ENCODE measurements at regions not wholly inside any gene's neighbourhood (a gene's known extent, or its start where the extent isn't known, plus 50 kb on each side); places are given as distances from the start of the nearest gene placed in this dataset.

DNA sequence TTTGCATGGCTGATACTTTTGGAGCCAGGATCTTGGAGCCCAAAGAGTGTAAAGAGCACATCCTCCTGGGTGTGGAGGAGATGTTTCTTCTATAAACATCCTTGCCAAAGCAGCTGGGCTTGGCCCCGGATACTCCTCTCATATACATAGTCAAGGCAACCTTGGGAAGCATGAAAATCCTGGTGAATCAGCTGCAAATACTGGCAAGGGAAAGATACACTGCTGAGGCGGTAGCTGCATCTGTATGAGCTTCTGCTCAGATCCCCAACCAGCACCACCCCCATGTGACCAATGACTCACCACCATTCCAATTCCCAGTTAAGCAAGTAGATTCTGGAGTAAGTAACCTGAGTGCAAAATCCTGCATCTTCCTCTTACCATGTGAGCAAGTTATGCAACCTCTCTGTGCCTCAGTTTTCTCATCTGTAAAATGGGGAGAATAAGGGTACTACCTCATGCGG lies 567.4 kb downstream of the MED13L start:
- H3K27ac ChIP-seq, result peak overlapping the region; percentile 44
- 69% methylated on average over 3 of the region's 3 CpGs for WGBS (ENCODE audit: low lambda C conversion rate, missing lambda C conversion rate)
- H3K9me2 ChIP-seq (replicated peaks; ENCODE audit: insufficient read depth), result no peaks in the 10 kb centered on the region
- no peaks in the 10 kb centered on the region for H3K9me3 ChIP-seq (ENCODE audit: low read depth)
- no peaks in the 10 kb centered on the region for H3K4me1 ChIP-seq (ENCODE audit: insufficient read depth)
- H3K27me3 ChIP-seq, result no peaks in the 10 kb centered on the region
- H2AFZ ChIP-seq, result no peak overlapping the region
- TF ChIP-seq EZH2 (IDR thresholded peaks at IDR 0.05; ENCODE audit: borderline replicate concordance) (no peak), EZH2phosphoT487 (IDR thresholded peaks at IDR 0.05; ENCODE audit: low read depth, severe bottlenecking, unreplicated experiment) (no peak)
- TF ChIP-seq, protein P1, sequence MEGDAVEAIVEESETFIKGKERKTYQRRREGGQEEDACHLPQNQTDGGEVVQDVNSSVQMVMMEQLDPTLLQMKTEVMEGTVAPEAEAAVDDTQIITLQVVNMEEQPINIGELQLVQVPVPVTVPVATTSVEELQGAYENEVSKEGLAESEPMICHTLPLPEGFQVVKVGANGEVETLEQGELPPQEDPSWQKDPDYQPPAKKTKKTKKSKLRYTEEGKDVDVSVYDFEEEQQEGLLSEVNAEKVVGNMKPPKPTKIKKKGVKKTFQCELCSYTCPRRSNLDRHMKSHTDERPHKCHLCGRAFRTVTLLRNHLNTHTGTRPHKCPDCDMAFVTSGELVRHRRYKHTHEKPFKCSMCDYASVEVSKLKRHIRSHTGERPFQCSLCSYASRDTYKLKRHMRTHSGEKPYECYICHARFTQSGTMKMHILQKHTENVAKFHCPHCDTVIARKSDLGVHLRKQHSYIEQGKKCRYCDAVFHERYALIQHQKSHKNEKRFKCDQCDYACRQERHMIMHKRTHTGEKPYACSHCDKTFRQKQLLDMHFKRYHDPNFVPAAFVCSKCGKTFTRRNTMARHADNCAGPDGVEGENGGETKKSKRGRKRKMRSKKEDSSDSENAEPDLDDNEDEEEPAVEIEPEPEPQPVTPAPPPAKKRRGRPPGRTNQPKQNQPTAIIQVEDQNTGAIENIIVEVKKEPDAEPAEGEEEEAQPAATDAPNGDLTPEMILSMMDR (IDR thresholded peaks at IDR 0.05; ENCODE audit: poor library complexity), result no peak
- no peaks in the 10 kb centered on the region for H3K36me3 ChIP-seq (replicated peaks; ENCODE audit: insufficient read depth, low read depth)
- DNase-seq (ENCODE audit: low spot score), result peak; percentile 37
- no peak overlapping the region for H3K4me2 ChIP-seq
- no peaks in the 10 kb centered on the region for H4K20me1 ChIP-seq (ENCODE audit: insufficient read depth, poor library complexity, severe bottlenecking)
- no peak overlapping the region for H3K4me3 ChIP-seq
- H3K79me2 ChIP-seq, result no peaks in the 10 kb centered on the region

DNA sequence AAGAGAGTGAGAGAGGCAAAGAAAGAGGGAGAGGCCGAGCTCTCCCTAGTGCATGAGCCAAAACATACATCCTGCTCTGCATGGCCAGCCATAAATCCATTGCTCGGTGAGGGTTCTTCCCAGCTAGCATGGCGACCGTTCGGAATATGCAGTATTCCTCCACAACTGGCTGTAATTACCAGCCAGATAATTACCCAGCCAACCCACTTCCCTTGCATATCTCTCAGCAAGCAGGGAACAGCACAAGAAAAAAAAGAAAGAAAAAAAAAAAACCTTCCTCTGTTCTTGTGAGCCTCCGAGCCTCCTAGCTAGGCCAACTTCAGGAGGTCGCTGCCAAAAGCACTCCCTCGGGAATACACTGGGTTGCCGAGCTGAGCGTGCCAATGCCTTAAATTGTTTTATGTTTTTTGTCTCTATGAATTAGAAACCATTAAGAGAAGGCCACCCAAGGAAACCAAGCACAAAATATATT lies 567.9 kb downstream of the MED13L start:
- no peak overlapping the region for H2AFZ ChIP-seq
- H3K36me3 ChIP-seq (replicated peaks; ENCODE audit: insufficient read depth, low read depth), result no peaks in the 10 kb centered on the region
- H3K79me2 ChIP-seq, result no peaks in the 10 kb centered on the region
- no peak overlapping the region for H3K4me3 ChIP-seq
- H3K9me3 ChIP-seq (ENCODE audit: low read depth), result no peaks in the 10 kb centered on the region
- DNase-seq (ENCODE audit: low spot score), result no peak
- peak overlapping the region; percentile 5 for H3K27ac ChIP-seq
- no peaks in the 10 kb centered on the region for H3K27me3 ChIP-seq
- H3K4me2 ChIP-seq, result peak overlapping the region; percentile 5
- no peaks in the 10 kb centered on the region for H3K4me1 ChIP-seq (ENCODE audit: insufficient read depth)
- WGBS (ENCODE audit: low lambda C conversion rate, missing lambda C conversion rate), result 75% methylated on average over 10 of the region's 10 CpGs
- TF ChIP-seq EZH2phosphoT487 (IDR thresholded peaks at IDR 0.05; ENCODE audit: low read depth, severe bottlenecking, unreplicated experiment) (no peak), EZH2 (IDR thresholded peaks at IDR 0.05; ENCODE audit: borderline replicate concordance) (no peak)
- TF ChIP-seq, protein P1 (IDR thresholded peaks at IDR 0.05; ENCODE audit: poor library complexity), result no peak
- H4K20me1 ChIP-seq (ENCODE audit: insufficient read depth, poor library complexity, severe bottlenecking), result no peaks in the 10 kb centered on the region
- H3K9me2 ChIP-seq (replicated peaks; ENCODE audit: insufficient read depth), result no peaks in the 10 kb centered on the region

DNA sequence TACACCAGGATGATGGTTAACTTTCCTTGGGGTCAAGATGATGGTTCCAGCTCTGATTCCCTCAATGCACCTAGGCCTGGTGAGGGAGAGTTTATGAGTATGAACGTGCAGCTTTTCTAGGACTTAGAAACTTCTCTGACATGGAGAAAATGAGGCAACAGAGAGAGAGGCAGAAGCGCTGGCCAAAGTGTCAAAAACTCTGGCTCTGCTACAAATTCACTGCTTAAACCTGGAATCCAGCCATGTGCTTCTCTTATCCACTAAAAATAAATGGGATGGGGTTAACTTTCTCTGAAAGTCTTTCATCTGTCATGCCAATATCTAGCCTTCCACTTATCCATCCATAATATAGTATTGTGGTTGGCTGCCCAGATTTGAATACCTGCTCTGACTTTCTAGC lies 568.7 kb downstream of the MED13L start:
- H2AFZ ChIP-seq, result no peak overlapping the region
- DNase-seq (ENCODE audit: low spot score), result no peak
- WGBS (ENCODE audit: low lambda C conversion rate, missing lambda C conversion rate), result 94% methylated on average over 2 of the region's 2 CpGs

More for the DNA sequence above, 568.7 kb downstream of the MED13L start:
- Histone ChIP-seq H4K20me1 (ENCODE audit: insufficient read depth, poor library complexity, severe bottlenecking) (no peaks in the 10 kb centered on the region), H3K79me2 (no peaks in the 10 kb centered on the region), H3K36me3 (replicated peaks; ENCODE audit: insufficient read depth, low read depth) (no peaks in the 10 kb centered on the region), H3K9me2 (replicated peaks; ENCODE audit: insufficient read depth) (no peaks in the 10 kb centered on the region), H3K4me3 (no peak overlapping the region), H3K27ac (peak overlapping the region; percentile 5), H3K27me3 (no peaks in the 10 kb centered on the region), H3K9me3 (ENCODE audit: low read depth) (no peaks in the 10 kb centered on the region), H3K4me2 (no peak overlapping the region), H3K4me1 (ENCODE audit: insufficient read depth) (no peaks in the 10 kb centered on the region)
- no peak for TF ChIP-seq EZH2 (IDR thresholded peaks at IDR 0.05; ENCODE audit: borderline replicate concordance)
- TF ChIP-seq EZH2phosphoT487 (IDR thresholded peaks at IDR 0.05; ENCODE audit: low read depth, severe bottlenecking, unreplicated experiment), result no peak
- TF ChIP-seq, protein P1 (IDR thresholded peaks at IDR 0.05; ENCODE audit: poor library complexity), result no peak

Data from hepatocyte (in vitro differentiated cells).